Adrenal gland (tissue), 5 donors: ENCODE measurements at regions not wholly inside any gene's neighbourhood (a gene's known extent, or its start where the extent isn't known, plus 50 kb on each side); places are given as distances from the start of the nearest gene placed in this dataset.

Source experiments
- POLR2A ChIP-seq, 2 donors: fragments of 450-650 bp; IDR thresholded peaks; one replicate each; pipeline ENCODE4 v1.6.1; 2017; ENCODE audit warnings: antibody characterized with exemption in 2 of 2, mild to moderate bottlenecking in 2 of 2, moderate library complexity in 1 of 2
- TF ChIP-seq, protein P1 (sequence below), 6 experiments: fragments of 450-650 bp in 4 of 6; fragments of 200-600 bp in 2 of 6; sonication (generic) in 1 of 6; IDR thresholded peaks; 1 replicate in 5 of 6; 2 replicates in 1 of 6; pipeline versions ENCODE4 v1.5.1 to v1.8.0; 2016 to 2021; ENCODE audit warnings: antibody characterized with exemption in 6 of 6, mild to moderate bottlenecking in 2 of 6, moderate library complexity in 1 of 6
- donor health status: DM: no; HTN: no; CAD: no.

GRCh38 chr2:64393383-64394010 is 60.5 kb upstream of the LGALSL start:
- no peak for TF ChIP-seq POLR2A (IDR thresholded peaks at IDR 0.05)
- TF ChIP-seq, protein P1, sequence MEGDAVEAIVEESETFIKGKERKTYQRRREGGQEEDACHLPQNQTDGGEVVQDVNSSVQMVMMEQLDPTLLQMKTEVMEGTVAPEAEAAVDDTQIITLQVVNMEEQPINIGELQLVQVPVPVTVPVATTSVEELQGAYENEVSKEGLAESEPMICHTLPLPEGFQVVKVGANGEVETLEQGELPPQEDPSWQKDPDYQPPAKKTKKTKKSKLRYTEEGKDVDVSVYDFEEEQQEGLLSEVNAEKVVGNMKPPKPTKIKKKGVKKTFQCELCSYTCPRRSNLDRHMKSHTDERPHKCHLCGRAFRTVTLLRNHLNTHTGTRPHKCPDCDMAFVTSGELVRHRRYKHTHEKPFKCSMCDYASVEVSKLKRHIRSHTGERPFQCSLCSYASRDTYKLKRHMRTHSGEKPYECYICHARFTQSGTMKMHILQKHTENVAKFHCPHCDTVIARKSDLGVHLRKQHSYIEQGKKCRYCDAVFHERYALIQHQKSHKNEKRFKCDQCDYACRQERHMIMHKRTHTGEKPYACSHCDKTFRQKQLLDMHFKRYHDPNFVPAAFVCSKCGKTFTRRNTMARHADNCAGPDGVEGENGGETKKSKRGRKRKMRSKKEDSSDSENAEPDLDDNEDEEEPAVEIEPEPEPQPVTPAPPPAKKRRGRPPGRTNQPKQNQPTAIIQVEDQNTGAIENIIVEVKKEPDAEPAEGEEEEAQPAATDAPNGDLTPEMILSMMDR (IDR thresholded peaks at IDR 0.05) = no peak
